Right atrium auricular region (tissue), 2 donors: ENCODE measurements at regions not wholly inside any gene's neighbourhood (a gene's known extent, or its start where the extent isn't known, plus 50 kb on each side); places are given as distances from the start of the nearest gene placed in this dataset.

Experiments
- DNase-seq: peaks from one replicate; pipeline ENCODE4 v3.0.0-alpha.2; 2019; ENCODE audit warnings: low spot score
- H3K27ac ChIP-seq, 2 donors: fragments of 200-600 bp; sonication (generic); 1 replicate in 1 of 2; 2 replicates in 1 of 2; pipeline ENCODE4 v1.5.1; 2016 to 2019
- H3K27me3 ChIP-seq, 2 donors: fragments of 200-600 bp; sonication (generic); one replicate each; pipeline versions ENCODE4 v1.5.1 to v1.6.0; 2017 to 2019
- H3K36me3 ChIP-seq: fragments of 200-600 bp; sonication (generic); one replicate; pipeline ENCODE4 v1.5.1; 2016
- H3K4me1 ChIP-seq, 2 donors: fragments of 200-600 bp; sonication (generic); one replicate each; pipeline versions ENCODE4 v1.5.1 to v1.6.0; 2017 to 2019
- H3K4me3 ChIP-seq, 2 donors: fragments of 200-600 bp; sonication (generic); 1 replicate in 1 of 2; 2 replicates in 1 of 2; pipeline ENCODE4 v1.5.1; 2017 to 2019; ENCODE audit warnings: mild to moderate bottlenecking in 1 of 2, moderate library complexity in 1 of 2
- H3K9me3 ChIP-seq, 2 donors: fragments of 200-600 bp; sonication (generic); one replicate each; pipeline ENCODE4 v1.5.1; 2019
- TF ChIP-seq, protein P1 (sequence below), 2 donors: fragments of 200-600 bp; sonication (generic); IDR thresholded peaks; one replicate each; pipeline ENCODE4 v1.5.1; 2019; ENCODE audit warnings: antibody characterized with exemption in 2 of 2

DNA sequence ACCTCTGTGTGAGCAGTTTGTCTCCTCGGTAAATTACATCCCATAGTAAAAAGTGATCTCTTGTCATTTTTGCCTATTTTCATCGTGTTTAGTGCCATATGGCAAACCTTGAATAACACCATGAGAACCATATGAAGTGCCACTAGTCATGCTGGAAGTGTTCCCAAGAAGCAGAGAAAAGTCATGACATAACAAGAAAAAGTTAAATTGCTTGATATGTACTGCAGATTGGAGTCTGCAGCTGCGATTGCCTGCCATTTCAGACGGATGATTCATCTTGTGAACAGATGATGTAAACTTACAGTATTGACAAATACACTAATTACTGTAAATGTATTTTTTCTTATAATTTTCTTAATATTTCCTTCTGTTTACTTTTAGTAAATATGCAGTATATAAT lies 846.7 kb downstream of the BCL11A start:
- no peaks in the 10 kb centered on the region for H3K4me1 ChIP-seq
- no peaks in the 10 kb centered on the region for H3K36me3 ChIP-seq
- H3K27ac ChIP-seq = no peak overlapping the region
- TF ChIP-seq, protein P1, sequence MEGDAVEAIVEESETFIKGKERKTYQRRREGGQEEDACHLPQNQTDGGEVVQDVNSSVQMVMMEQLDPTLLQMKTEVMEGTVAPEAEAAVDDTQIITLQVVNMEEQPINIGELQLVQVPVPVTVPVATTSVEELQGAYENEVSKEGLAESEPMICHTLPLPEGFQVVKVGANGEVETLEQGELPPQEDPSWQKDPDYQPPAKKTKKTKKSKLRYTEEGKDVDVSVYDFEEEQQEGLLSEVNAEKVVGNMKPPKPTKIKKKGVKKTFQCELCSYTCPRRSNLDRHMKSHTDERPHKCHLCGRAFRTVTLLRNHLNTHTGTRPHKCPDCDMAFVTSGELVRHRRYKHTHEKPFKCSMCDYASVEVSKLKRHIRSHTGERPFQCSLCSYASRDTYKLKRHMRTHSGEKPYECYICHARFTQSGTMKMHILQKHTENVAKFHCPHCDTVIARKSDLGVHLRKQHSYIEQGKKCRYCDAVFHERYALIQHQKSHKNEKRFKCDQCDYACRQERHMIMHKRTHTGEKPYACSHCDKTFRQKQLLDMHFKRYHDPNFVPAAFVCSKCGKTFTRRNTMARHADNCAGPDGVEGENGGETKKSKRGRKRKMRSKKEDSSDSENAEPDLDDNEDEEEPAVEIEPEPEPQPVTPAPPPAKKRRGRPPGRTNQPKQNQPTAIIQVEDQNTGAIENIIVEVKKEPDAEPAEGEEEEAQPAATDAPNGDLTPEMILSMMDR (IDR thresholded peaks at IDR 0.05) = no peak
- H3K9me3 ChIP-seq = no peaks in the 10 kb centered on the region
- DNase-seq = no peak
- H3K27me3 ChIP-seq = no peaks in the 10 kb centered on the region
- no peak overlapping the region for H3K4me3 ChIP-seq

DNA sequence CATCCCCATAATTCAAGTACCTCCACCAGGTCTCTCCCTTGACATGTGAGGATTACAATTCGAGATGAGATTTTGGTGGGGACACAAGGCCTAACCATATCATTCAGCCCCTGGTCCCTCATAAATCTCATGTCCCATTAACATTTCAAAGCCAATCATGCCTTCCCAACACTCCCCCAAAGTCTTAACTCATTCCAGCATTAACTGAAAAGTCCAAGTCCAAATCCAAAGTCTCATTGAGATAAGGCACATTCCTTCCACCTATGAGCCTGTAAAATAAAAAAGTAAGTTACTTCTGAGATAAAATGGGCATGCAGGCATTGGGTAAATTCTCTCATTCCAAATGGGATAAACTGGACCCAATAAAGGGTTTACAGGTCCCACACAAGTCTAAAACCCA lies 849.7 kb downstream of the BCL11A start:
- Histone ChIP-seq H3K4me3 (no peak overlapping the region), H3K27me3 (no peaks in the 10 kb centered on the region), H3K4me1 (no peaks in the 10 kb centered on the region), H3K27ac (no peak overlapping the region), H3K36me3 (no peaks in the 10 kb centered on the region), H3K9me3 (no peaks in the 10 kb centered on the region)
- TF ChIP-seq, protein P1 (IDR thresholded peaks at IDR 0.05) = no peak
- DNase-seq = no peak

DNA sequence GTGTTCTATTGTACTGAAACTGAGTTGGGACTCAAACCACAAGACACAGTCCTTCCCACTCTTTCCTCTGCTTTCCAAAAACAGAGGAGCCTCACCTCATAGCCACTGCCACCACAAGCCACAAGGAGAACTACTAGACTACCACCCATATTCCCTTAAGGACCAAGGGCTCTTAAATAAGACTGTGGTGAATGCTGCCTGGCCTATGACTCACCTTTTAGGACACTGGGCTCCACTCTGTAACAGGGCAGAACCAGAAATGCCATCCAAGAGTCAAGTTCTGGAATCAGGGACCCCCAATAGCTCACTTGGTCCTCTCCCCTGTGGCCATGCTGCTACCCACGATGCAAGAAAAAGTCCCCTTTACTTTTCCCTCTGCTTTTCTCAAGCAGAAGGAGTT lies 851.4 kb downstream of the BCL11A start:
- H3K27ac ChIP-seq = no peak overlapping the region
- TF ChIP-seq, protein P1 (IDR thresholded peaks at IDR 0.05) = no peak
- DNase-seq = no peak
- no peak overlapping the region for H3K4me3 ChIP-seq
- no peaks in the 10 kb centered on the region for H3K9me3 ChIP-seq
- no peaks in the 10 kb centered on the region for H3K27me3 ChIP-seq
- no peaks in the 10 kb centered on the region for H3K4me1 ChIP-seq
- H3K36me3 ChIP-seq = no peaks in the 10 kb centered on the region

DNA sequence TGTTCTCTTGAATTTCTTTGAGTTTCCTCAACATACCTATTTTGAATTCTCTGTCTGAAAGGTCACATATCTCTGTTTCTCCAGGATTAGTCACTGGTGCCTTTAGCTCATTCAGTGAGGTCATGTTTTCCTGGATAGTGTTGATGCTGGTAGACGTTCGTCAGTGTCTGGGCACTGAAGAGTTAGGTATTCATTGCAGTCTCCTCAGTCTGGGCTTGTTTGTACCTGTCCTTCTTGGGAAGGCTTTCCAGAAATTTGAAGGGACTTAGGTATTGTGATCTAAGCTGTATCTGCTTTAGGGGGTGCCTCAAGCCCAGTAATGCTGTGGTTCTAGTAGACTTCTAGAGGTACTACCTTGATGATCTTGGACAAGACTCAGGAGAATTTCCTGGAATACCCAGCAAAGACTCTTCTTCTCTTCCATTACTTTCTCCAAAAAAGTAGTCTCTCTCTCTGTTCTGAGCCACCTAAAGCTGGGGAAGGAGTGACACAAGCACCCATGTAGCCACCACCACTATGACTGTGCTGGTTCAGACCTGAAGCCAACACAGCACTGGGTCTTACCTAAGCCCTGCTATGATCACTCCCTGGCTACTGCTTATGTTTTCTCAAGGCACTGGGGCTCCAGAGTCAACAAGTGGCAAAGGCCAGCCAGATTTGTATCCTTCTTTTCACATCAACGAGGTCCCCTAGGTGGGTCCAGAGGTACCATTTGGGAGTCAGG lies 852.0 kb downstream of the BCL11A start:
- no peaks in the 10 kb centered on the region for H3K9me3 ChIP-seq
- H3K36me3 ChIP-seq = no peaks in the 10 kb centered on the region
- no peaks in the 10 kb centered on the region for H3K4me1 ChIP-seq
- H3K27ac ChIP-seq = no peak overlapping the region
- H3K27me3 ChIP-seq = no peaks in the 10 kb centered on the region
- no peak for DNase-seq
- H3K4me3 ChIP-seq = no peak overlapping the region
- TF ChIP-seq, protein P1 (IDR thresholded peaks at IDR 0.05) = no peak

DNA sequence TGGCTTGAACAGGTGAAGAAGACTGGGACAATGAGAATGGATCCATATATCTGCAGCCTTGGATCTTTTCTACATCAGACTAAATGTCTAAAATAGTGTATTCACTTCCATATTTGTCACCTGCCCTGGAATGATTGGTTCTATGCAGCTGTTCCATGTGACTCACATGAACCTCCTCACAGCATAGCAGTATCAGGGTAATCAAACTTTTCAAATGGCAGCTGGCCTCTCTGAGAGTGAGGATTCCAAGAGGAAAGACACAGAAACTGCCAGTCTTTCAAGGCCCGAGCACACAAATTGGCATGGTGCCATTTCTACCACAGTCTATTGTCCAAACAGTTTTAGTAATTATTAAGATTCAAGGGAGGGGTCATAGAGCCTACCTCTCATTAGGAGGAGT lies 859.3 kb downstream of the BCL11A start:
- Histone ChIP-seq H3K9me3 (peaks cover 0 to 8% of the 10 kb centered on the region in 2 donors), H3K36me3 (no peaks in the 10 kb centered on the region), H3K4me3 (no peak overlapping the region), H3K27ac (no peak overlapping the region), H3K4me1 (no peaks in the 10 kb centered on the region), H3K27me3 (no peaks in the 10 kb centered on the region)
- TF ChIP-seq, protein P1 (IDR thresholded peaks at IDR 0.05) = no peak
- DNase-seq = no peak
